ENCODE measurements at regions not wholly inside any gene's neighbourhood (a gene's known extent, or its start where the extent isn't known, plus 50 kb on each side); places are given as distances from the start of the nearest gene placed in this dataset.

- TF ChIP-seq, protein P1, sequence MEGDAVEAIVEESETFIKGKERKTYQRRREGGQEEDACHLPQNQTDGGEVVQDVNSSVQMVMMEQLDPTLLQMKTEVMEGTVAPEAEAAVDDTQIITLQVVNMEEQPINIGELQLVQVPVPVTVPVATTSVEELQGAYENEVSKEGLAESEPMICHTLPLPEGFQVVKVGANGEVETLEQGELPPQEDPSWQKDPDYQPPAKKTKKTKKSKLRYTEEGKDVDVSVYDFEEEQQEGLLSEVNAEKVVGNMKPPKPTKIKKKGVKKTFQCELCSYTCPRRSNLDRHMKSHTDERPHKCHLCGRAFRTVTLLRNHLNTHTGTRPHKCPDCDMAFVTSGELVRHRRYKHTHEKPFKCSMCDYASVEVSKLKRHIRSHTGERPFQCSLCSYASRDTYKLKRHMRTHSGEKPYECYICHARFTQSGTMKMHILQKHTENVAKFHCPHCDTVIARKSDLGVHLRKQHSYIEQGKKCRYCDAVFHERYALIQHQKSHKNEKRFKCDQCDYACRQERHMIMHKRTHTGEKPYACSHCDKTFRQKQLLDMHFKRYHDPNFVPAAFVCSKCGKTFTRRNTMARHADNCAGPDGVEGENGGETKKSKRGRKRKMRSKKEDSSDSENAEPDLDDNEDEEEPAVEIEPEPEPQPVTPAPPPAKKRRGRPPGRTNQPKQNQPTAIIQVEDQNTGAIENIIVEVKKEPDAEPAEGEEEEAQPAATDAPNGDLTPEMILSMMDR (conservative IDR thresholded peaks at IDR 0.05 in 1 of 2, IDR thresholded peaks at IDR 0.05 in 1 of 2; ENCODE audit: extremely low read depth in 1 of 2, insufficient read depth in 1 of 2, low read depth in 1 of 2, low read length in 2 of 2) = no peak
- no peak for TF ChIP-seq EZH2 (IDR thresholded peaks at IDR 0.05; ENCODE audit: borderline replicate concordance, low read length)
Measured at GRCh38 chr2:216994353-216994854, 134.5 kb upstream of the TNP1 start.
